A549 (cell line): ENCODE measurements at regions not wholly inside any gene's neighbourhood (a gene's known extent, or its start where the extent isn't known, plus 50 kb on each side); places are given as distances from the start of the nearest gene placed in this dataset.

Source experiments
- CTCF ChIP-seq: fragments of >200 bp; sonication (Bioruptor Twin); formaldehyde crosslinking; IDR thresholded peaks from 3 replicates; pipeline ENCODE4 v1.5.1; 2016
- ELK1 ChIP-seq: fragments of 150-350 bp; IDR thresholded peaks from 2 replicates; pipeline ENCODE4 v1.6.1; 2014; ENCODE audit warnings: low read depth, mild to moderate bottlenecking, low read length
- EP300 ChIP-seq, 2 experiments: fragments of >200 bp; sonication (Bioruptor Twin); formaldehyde crosslinking; IDR thresholded peaks; 2 replicates in 1 of 2; 3 replicates in 1 of 2; pipeline ENCODE4 v1.6.1; 2016 to 2017
- MAFK ChIP-seq: fragments of 450-650 bp; IDR thresholded peaks from 2 replicates; pipeline ENCODE4 v1.6.1; 2014; ENCODE audit not compliant: partially characterized antibody
- MAX ChIP-seq: IDR thresholded peaks from 2 replicates; pipeline ENCODE4 v1.6.1; 2012
- MYC ChIP-seq: IDR thresholded peaks from 2 replicates; pipeline ENCODE4 v1.6.1; 2012; ENCODE audit warnings: mild to moderate bottlenecking, inconsistent platforms, low read length, improper control_type of control experiment, borderline replicate concordance
- REST ChIP-seq: fragments of 200-600 bp; sonication (generic); IDR thresholded peaks from 2 replicates; pipeline ENCODE4 v1.6.1; 2016; ENCODE audit warnings: antibody characterized with exemption, mild to moderate bottlenecking, moderate library complexity
- RNF2 ChIP-seq: fragments of 200-600 bp; sonication (generic); IDR thresholded peaks from 2 replicates; pipeline ENCODE4 v1.6.1; 2016; ENCODE audit warnings: low read depth, mild to moderate bottlenecking, antibody characterized with exemption, moderate library complexity, borderline replicate concordance
- USF2 ChIP-seq: fragments of 450-650 bp; IDR thresholded peaks from 2 replicates; pipeline ENCODE4 v1.6.1; 2014; ENCODE audit warnings: antibody characterized with exemption

- TF ChIP-seq MAFK (no peak), CTCF (no peak), RNF2 (no peak), MYC (no peak), USF2 (no peak), REST (no peak), MAX (no peak), EP300 (IDR thresholded peaks at IDR 0.05) (no peak), ELK1 (no peak)
Observed at GRCh38 chr3:109396806-109397205, 59.5 kb upstream of the DPPA4 start.
